ENCODE measurements at regions not wholly inside any gene's neighbourhood (a gene's known extent, or its start where the extent isn't known, plus 50 kb on each side); places are given as distances from the start of the nearest gene placed in this dataset.

GRCh38 chr9:103301051-103301450 is 305.9 kb downstream of the CYLC2 start:
- Histone ChIP-seq H3K9me2 (replicated peaks; ENCODE audit: low read length) (no peaks in the 10 kb centered on the region), H4K20me1 (ENCODE audit: low read length) (no peaks in the 10 kb centered on the region), H3K36me3 (ENCODE audit: low read depth, low read length) (no peaks in the 10 kb centered on the region), H3K9ac (ENCODE audit: low read length) (no peak overlapping the region), H3K27me3 (ENCODE audit: low read length) (no peaks in the 10 kb centered on the region), H3K4me3 (ENCODE audit: low read length) (no peak overlapping the region), H3F3A (ENCODE audit: low read length, unreplicated experiment) (no peaks in the 10 kb centered on the region), H3K27ac (ENCODE audit: low read length) (no peak overlapping the region), H3K9me3 (ENCODE audit: low read length) (no peaks in the 10 kb centered on the region), H3K4me1 (ENCODE audit: insufficient read depth, low read length) (no peaks in the 10 kb centered on the region), H3K79me2 (ENCODE audit: low read length) (no peaks in the 10 kb centered on the region), H2AFZ (ENCODE audit: low read length) (no peak overlapping the region), H3K4me2 (ENCODE audit: low read length) (no peak overlapping the region)
- CTCF ChIA-PET, result no interaction called here
- ATAC-seq (no peak), DNase-seq (no peak)
- intact Hi-C loops (cut with micrococcal nuclease), result no loop called here
- POLR2A ChIA-PET (ENCODE audit: unreplicated experiment), result no interaction called here
- no TSS peak for BruUV-seq (replicated peaks)
- TF ChIP-seq EZH2phosphoT487 (IDR thresholded peaks at IDR 0.05; ENCODE audit: borderline replicate concordance, low read length) (no peak), EZH2 (IDR thresholded peaks at IDR 0.05; ENCODE audit: low read length, unreplicated experiment) (no peak)
- TF ChIP-seq, protein P1, sequence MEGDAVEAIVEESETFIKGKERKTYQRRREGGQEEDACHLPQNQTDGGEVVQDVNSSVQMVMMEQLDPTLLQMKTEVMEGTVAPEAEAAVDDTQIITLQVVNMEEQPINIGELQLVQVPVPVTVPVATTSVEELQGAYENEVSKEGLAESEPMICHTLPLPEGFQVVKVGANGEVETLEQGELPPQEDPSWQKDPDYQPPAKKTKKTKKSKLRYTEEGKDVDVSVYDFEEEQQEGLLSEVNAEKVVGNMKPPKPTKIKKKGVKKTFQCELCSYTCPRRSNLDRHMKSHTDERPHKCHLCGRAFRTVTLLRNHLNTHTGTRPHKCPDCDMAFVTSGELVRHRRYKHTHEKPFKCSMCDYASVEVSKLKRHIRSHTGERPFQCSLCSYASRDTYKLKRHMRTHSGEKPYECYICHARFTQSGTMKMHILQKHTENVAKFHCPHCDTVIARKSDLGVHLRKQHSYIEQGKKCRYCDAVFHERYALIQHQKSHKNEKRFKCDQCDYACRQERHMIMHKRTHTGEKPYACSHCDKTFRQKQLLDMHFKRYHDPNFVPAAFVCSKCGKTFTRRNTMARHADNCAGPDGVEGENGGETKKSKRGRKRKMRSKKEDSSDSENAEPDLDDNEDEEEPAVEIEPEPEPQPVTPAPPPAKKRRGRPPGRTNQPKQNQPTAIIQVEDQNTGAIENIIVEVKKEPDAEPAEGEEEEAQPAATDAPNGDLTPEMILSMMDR (conservative IDR thresholded peaks at IDR 0.05; ENCODE audit: low read depth, low read length), result no peak

GRCh38 chr9:103304797-103305196 is 309.7 kb downstream of the CYLC2 start:
- no peak overlapping the region for H3K9ac ChIP-seq (ENCODE audit: low read length)
- H3F3A ChIP-seq (ENCODE audit: low read length, unreplicated experiment), result no peaks in the 10 kb centered on the region
- ChIA-PET CTCF (no interaction called here), POLR2A (ENCODE audit: unreplicated experiment) (no interaction called here)
- H3K27me3 ChIP-seq (ENCODE audit: low read length), result no peaks in the 10 kb centered on the region
- no TSS peak for BruUV-seq (replicated peaks)
- TF ChIP-seq, protein P1 (conservative IDR thresholded peaks at IDR 0.05; ENCODE audit: low read depth, low read length), result no peak
- TF ChIP-seq EZH2 (IDR thresholded peaks at IDR 0.05; ENCODE audit: low read length, unreplicated experiment) (no peak), EZH2phosphoT487 (IDR thresholded peaks at IDR 0.05; ENCODE audit: borderline replicate concordance, low read length) (no peak)
- H3K9me2 ChIP-seq (replicated peaks; ENCODE audit: low read length), result no peaks in the 10 kb centered on the region
- H3K4me2 ChIP-seq (ENCODE audit: low read length), result no peak overlapping the region
- no peaks in the 10 kb centered on the region for H3K9me3 ChIP-seq (ENCODE audit: low read length)
- no peaks in the 10 kb centered on the region for H3K79me2 ChIP-seq (ENCODE audit: low read length)
- DNase-seq, result no peak
- no peak overlapping the region for H3K27ac ChIP-seq (ENCODE audit: low read length)
- ATAC-seq, result no peak
- H3K36me3 ChIP-seq (ENCODE audit: low read depth, low read length), result no peaks in the 10 kb centered on the region
- no peak overlapping the region for H2AFZ ChIP-seq (ENCODE audit: low read length)
- no peaks in the 10 kb centered on the region for H4K20me1 ChIP-seq (ENCODE audit: low read length)
- no peak overlapping the region for H3K4me3 ChIP-seq (ENCODE audit: low read length)
- no peaks in the 10 kb centered on the region for H3K4me1 ChIP-seq (ENCODE audit: insufficient read depth, low read length)
- intact Hi-C loops (cut with micrococcal nuclease), result no loop called here

- Histone ChIP-seq H3K79me2 (ENCODE audit: low read length) (no peaks in the 10 kb centered on the region), H4K20me1 (ENCODE audit: low read length) (no peaks in the 10 kb centered on the region), H3K4me2 (ENCODE audit: low read length) (no peak overlapping the region), H2AFZ (ENCODE audit: low read length) (no peak overlapping the region), H3K4me3 (ENCODE audit: low read length) (no peak overlapping the region), H3K36me3 (ENCODE audit: low read depth, low read length) (no peaks in the 10 kb centered on the region), H3K9ac (ENCODE audit: low read length) (no peak overlapping the region), H3F3A (ENCODE audit: low read length, unreplicated experiment) (no peaks in the 10 kb centered on the region), H3K27me3 (ENCODE audit: low read length) (no peaks in the 10 kb centered on the region), H3K9me3 (ENCODE audit: low read length) (no peaks in the 10 kb centered on the region), H3K4me1 (ENCODE audit: insufficient read depth, low read length) (no peaks in the 10 kb centered on the region), H3K27ac (ENCODE audit: low read length) (no peak overlapping the region), H3K9me2 (replicated peaks; ENCODE audit: low read length) (no peaks in the 10 kb centered on the region)
- POLR2A ChIA-PET (ENCODE audit: unreplicated experiment), result no interaction called here
- DNase-seq (no peak), ATAC-seq (no peak)
- TF ChIP-seq, protein P1 (conservative IDR thresholded peaks at IDR 0.05; ENCODE audit: low read depth, low read length), result peak; percentile 29; the same call in 1 of the 2 replicates
- no peak for TF ChIP-seq EZH2phosphoT487 (IDR thresholded peaks at IDR 0.05; ENCODE audit: borderline replicate concordance, low read length)
- no peak for TF ChIP-seq EZH2 (IDR thresholded peaks at IDR 0.05; ENCODE audit: low read length, unreplicated experiment)
- CTCF ChIA-PET, result no interaction called here
- no TSS peak for BruUV-seq (replicated peaks)
- intact Hi-C loops (cut with micrococcal nuclease), result no loop called here
Observed at GRCh38 chr9:103319979-103320378, 324.8 kb downstream of the CYLC2 start.
